ENCODE measurements at regions not wholly inside any gene's neighbourhood (a gene's known extent, or its start where the extent isn't known, plus 50 kb on each side); places are given as distances from the start of the nearest gene placed in this dataset.

GRCh38 chr2:149768320-149768799 is 180.8 kb upstream of the MMADHC start:
- intact Hi-C loops (cut with DNase I): no loop called here
- no peaks in the 10 kb centered on the region for H3K36me3 ChIP-seq
- no peaks in the 10 kb centered on the region for H3K27me3 ChIP-seq
- H3K4me3 ChIP-seq: no peak overlapping the region
- no peak for DNase-seq
- no peak for TF ChIP-seq POLR2A (IDR thresholded peaks at IDR 0.05)
- no peaks in the 10 kb centered on the region for H3K4me1 ChIP-seq (ENCODE audit: insufficient read depth)
- H3K27ac ChIP-seq: no peak overlapping the region
- H3K9me3 ChIP-seq: no peaks in the 10 kb centered on the region
- 1 to 6% (median 4%) methylated on average over 1 of the region's 1 CpG for WGBS, 3 donors

GRCh38 chr2:149767516-149767974 is 180.0 kb upstream of the MMADHC start:
- H3K27ac ChIP-seq: no peak overlapping the region
- H3K36me3 ChIP-seq: no peaks in the 10 kb centered on the region
- H3K4me3 ChIP-seq: no peak overlapping the region
- intact Hi-C loops (cut with DNase I): no loop called here
- H3K27me3 ChIP-seq: no peaks in the 10 kb centered on the region
- H3K9me3 ChIP-seq: no peaks in the 10 kb centered on the region
- no peak for DNase-seq
- TF ChIP-seq, protein P1, sequence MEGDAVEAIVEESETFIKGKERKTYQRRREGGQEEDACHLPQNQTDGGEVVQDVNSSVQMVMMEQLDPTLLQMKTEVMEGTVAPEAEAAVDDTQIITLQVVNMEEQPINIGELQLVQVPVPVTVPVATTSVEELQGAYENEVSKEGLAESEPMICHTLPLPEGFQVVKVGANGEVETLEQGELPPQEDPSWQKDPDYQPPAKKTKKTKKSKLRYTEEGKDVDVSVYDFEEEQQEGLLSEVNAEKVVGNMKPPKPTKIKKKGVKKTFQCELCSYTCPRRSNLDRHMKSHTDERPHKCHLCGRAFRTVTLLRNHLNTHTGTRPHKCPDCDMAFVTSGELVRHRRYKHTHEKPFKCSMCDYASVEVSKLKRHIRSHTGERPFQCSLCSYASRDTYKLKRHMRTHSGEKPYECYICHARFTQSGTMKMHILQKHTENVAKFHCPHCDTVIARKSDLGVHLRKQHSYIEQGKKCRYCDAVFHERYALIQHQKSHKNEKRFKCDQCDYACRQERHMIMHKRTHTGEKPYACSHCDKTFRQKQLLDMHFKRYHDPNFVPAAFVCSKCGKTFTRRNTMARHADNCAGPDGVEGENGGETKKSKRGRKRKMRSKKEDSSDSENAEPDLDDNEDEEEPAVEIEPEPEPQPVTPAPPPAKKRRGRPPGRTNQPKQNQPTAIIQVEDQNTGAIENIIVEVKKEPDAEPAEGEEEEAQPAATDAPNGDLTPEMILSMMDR (IDR thresholded peaks at IDR 0.05): no peak
- no peak for TF ChIP-seq EP300 (IDR thresholded peaks at IDR 0.05)
- no peak for TF ChIP-seq POLR2A (IDR thresholded peaks at IDR 0.05)
- no peaks in the 10 kb centered on the region for H3K4me1 ChIP-seq (ENCODE audit: insufficient read depth)
- WGBS, 3 donors: 8 to 11% (median 9%) methylated on average over 3 of the region's 3 CpGs

GRCh38 chr2:149766339-149766738 is 178.8 kb upstream of the MMADHC start:
- no peaks in the 10 kb centered on the region for H3K27me3 ChIP-seq
- no peak overlapping the region for H3K4me3 ChIP-seq
- no peaks in the 10 kb centered on the region for H3K9me3 ChIP-seq
- H3K4me1 ChIP-seq (ENCODE audit: insufficient read depth): no peaks in the 10 kb centered on the region
- no peaks in the 10 kb centered on the region for H3K36me3 ChIP-seq
- no peak for DNase-seq
- intact Hi-C loops (cut with DNase I): no loop called here
- TF ChIP-seq, protein P1 (IDR thresholded peaks at IDR 0.05): no peak
- TF ChIP-seq POLR2A (IDR thresholded peaks at IDR 0.05): no peak
- no peak for TF ChIP-seq EP300 (IDR thresholded peaks at IDR 0.05)
- H3K27ac ChIP-seq: no peak overlapping the region

DNA sequence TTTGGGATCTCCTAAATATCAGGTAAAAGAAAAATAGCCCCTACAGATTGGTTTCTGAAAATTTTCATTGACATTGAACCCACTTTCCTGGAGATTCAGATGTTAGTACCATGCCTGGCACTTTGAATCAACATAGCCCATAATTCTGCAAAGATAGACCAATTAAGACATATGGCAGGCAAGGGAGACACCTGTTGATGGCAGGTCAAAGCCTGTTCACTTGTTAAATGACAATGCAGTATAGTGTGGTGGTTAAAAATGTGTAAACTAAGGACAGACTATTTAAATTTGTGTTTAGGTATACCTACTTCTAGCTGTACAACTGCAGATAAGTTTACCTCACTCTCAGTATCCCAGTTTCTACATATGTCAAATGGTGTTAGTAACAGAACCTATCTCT is 178.1 kb upstream of the MMADHC start:
- Histone ChIP-seq H3K27me3 (no peaks in the 10 kb centered on the region), H3K36me3 (no peaks in the 10 kb centered on the region)
- DNase-seq: no peak

DNA sequence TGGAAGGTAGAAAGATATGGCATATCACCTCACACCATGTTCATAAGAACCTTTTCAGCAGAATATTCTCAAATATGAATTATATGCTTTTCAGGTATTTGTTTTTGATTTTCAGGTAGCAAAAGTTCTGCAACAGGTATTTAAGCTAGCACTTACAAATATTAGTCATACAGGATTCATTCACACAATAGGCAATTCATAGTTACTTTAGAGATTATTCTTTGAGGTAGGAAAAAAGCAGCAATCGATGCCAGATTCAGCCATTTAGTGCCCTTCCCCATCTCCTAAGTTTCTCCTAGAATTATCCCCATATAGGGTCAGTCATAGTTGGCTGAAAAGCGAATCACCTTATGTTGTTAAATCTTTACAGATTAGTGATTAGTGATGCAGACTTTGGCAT is 177.4 kb upstream of the MMADHC start:
- 91 to 99% (median 95%) methylated on average over 2 of the region's 2 CpGs for WGBS, 3 donors
- intact Hi-C loops (cut with DNase I): no loop called here
- Histone ChIP-seq H3K27ac (no peak overlapping the region), H3K9me3 (no peaks in the 10 kb centered on the region), H3K4me3 (no peak overlapping the region), H3K27me3 (no peaks in the 10 kb centered on the region), H3K36me3 (no peaks in the 10 kb centered on the region), H3K4me1 (ENCODE audit: insufficient read depth) (no peaks in the 10 kb centered on the region)
- TF ChIP-seq, protein P1 (IDR thresholded peaks at IDR 0.05): no peak
- TF ChIP-seq EP300 (IDR thresholded peaks at IDR 0.05) (no peak), POLR2A (IDR thresholded peaks at IDR 0.05) (no peak)
- DNase-seq: no peak

More for the DNA sequence above, 178.1 kb upstream of the MMADHC start:
- Histone ChIP-seq H3K4me3 (no peak overlapping the region), H3K27ac (no peak overlapping the region), H3K4me1 (ENCODE audit: insufficient read depth) (no peaks in the 10 kb centered on the region), H3K9me3 (no peaks in the 10 kb centered on the region)
- TF ChIP-seq POLR2A (IDR thresholded peaks at IDR 0.05) (no peak), EP300 (IDR thresholded peaks at IDR 0.05) (no peak)
- TF ChIP-seq, protein P1 (IDR thresholded peaks at IDR 0.05): no peak
- intact Hi-C loops (cut with DNase I): no loop called here
